Motor neuron (in vitro differentiated cells): ENCODE measurements at regions not wholly inside any gene's neighbourhood (a gene's known extent, or its start where the extent isn't known, plus 50 kb on each side); places are given as distances from the start of the nearest gene placed in this dataset.

Source experiments
- ATAC-seq, 8 experiments: fragments of 200-7000 bp; cut with Tn5 transposase; replicated peaks in 6 of 8; 2 replicates each; pipeline ENCODE4 v1.8.0; 2021; ENCODE audit warnings: mild to moderate bottlenecking in 8 of 8, moderate library complexity in 8 of 8
- H3K27ac ChIP-seq, 2 donors: fragments of 250-450 bp; sonication (Bioruptor Pico); 2 replicates each; pipeline ENCODE4 v1.9.0; 2021; ENCODE audit warnings: antibody characterized with exemption in 2 of 2, mild to moderate bottlenecking in 2 of 2, moderate library complexity in 1 of 2
- H3K4me1 ChIP-seq, 2 donors: fragments of 250-450 bp; sonication (Bioruptor Pico); replicated peaks in 1 of 2; 2 replicates each; pipeline ENCODE4 v1.6.1; 2021; ENCODE audit warnings: antibody characterized with exemption in 2 of 2, mild to moderate bottlenecking in 2 of 2, moderate library complexity in 1 of 2
- H3K4me3 ChIP-seq, 5 donors: fragments of 250-450 bp; sonication (Bioruptor Pico); 2 replicates each; pipeline ENCODE4 v1.9.0; 2021; ENCODE audit warnings: antibody characterized with exemption in 5 of 5, mild to moderate bottlenecking in 5 of 5, moderate library complexity in 4 of 5
- WGBS, 10 experiments: fragments of 450-650 bp; shearing (Covaris generic); methylation state at CpG; one replicate each; pipeline ENCODE4 v1.0.0; 2022; 5-methylcytosine and 5-hydroxymethylcytosine counted together
- in situ Hi-C, 9 experiments: fragments of 400-800 bp; cut with MboI; loops; one replicate each; pipeline ENCODE4 v1.15.0; 2021; ENCODE audit warnings: low sequenced_read_pairs in 9 of 9, low pct_unique_long_range_greater_than_20kb in 2 of 9; ENCODE audit not compliant: unreplicated experiment in 9 of 9

DNA sequence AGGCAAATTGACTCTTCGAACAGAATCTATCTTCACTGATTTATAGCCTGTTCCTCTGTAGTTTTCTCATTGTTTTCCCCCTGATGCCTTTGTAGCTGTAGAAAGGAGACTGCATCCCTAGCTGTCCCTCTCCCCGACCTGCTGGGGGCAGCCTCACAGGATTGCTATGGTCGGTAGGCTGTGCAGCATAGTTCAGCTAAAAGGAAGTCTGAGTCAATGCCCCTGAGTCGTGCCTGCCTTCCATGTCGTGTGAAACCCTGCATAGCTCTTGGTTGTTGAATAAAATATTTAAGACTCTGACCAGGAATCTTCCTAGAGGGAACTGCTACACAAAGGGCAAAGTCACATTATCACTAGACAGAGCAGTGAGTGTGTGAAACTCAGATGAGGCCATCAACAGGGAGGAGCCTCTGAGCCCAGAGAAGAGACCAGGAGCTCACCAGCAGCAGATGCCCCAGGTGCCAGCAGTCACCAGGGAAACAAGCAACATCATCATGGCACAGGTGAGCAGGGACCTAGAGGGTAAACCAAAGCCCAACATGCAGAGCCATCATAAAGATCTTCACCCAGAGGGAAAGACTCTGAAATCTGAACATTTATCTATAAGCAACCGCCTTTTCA lies 108.4 kb upstream of the NBEA start:
- peak in 3 of 8 experiments; percentile 38 to 99 (median 94) for ATAC-seq
- no peak overlapping the region for H3K4me3 ChIP-seq
- H3K27ac ChIP-seq, result no peak overlapping the region
- in situ Hi-C loops, result no loop called here
- H3K4me1 ChIP-seq, result no peaks in the 10 kb centered on the region
- 18 to 88% (median 30%) methylated on average over 1 to 6 of the region's 6 CpGs; no CpG with 5 or more reads in 1 of the 10 experiments for WGBS, 10 experiments

- 80 to 100% (median 100%) methylated on average over 1 to 3 of the region's 3 CpGs; no CpG with 5 or more reads in 1 of the 10 experiments for WGBS, 10 experiments
- ATAC-seq, result no peak
- in situ Hi-C loops, result no loop called here
- no peaks in the 10 kb centered on the region for H3K4me1 ChIP-seq
- no peak overlapping the region for H3K4me3 ChIP-seq
- no peak overlapping the region for H3K27ac ChIP-seq
These were observed 99.6 kb upstream of the NBEA start for GRCh38 chr13:34842466-34842865.

GRCh38 chr13:34847766-34848165 lies 94.3 kb upstream of the NBEA start:
- H3K27ac ChIP-seq, result no peak overlapping the region
- no peak overlapping the region for H3K4me3 ChIP-seq
- H3K4me1 ChIP-seq, result no peaks in the 10 kb centered on the region
- ATAC-seq, result peak in 1 of 8 experiments; percentile 58
- WGBS, 10 experiments, result 32 to 95% (median 72%) methylated on average over 1 to 3 of the region's 3 CpGs
- in situ Hi-C loops, result no loop called here

DNA sequence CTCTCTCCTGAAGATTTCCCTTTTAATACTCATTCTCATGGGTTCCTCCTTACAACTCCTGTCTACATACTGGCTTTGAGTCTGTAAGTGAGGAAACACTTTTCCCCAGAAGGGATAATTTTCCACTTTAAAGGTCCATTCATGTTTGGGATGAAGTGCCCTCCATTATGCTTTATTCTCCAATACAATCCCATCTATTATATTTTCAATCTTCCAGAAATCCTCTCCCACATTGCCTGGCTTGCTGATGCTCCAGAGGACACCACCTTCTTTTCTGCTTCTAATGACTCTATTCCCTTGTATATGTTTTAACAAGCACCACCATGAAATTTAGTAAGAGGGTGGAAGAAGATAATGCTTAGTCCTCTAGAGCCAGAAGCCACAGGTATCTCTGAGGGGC lies 92.7 kb upstream of the NBEA start:
- no peak overlapping the region for H3K27ac ChIP-seq
- H3K4me1 ChIP-seq, result no peaks in the 10 kb centered on the region
- no peak for ATAC-seq
- H3K4me3 ChIP-seq, result no peak overlapping the region
- in situ Hi-C loops, result no loop called here

DNA sequence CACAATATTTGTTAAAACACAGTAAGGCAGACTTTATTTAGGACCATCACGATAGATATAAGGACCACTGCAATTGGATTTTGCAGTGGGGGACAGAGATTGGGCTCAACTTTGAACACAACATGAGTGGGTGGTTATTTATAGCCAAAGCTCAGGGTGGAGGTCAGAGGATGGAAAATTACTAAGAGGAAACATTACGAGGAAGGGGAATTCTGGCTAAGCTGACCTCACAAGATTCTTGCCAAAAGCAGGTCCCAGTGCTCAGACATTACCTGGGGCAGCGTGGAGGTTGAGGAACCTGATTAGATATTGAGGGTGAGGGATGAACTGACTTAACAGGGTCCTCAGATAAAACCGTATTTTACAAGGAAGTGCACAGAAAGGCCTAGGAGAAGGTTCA lies 88.9 kb upstream of the NBEA start:
- WGBS, 10 experiments, result 59 to 100% (median 82%) methylated on average over 1 to 4 of the region's 4 CpGs
- Histone ChIP-seq H3K27ac (no peak overlapping the region), H3K4me1 (peaks cover 0 to under 1% of the 10 kb centered on the region in 2 donors), H3K4me3 (no peak overlapping the region)
- in situ Hi-C loops, result no loop called here
- no peak for ATAC-seq

DNA sequence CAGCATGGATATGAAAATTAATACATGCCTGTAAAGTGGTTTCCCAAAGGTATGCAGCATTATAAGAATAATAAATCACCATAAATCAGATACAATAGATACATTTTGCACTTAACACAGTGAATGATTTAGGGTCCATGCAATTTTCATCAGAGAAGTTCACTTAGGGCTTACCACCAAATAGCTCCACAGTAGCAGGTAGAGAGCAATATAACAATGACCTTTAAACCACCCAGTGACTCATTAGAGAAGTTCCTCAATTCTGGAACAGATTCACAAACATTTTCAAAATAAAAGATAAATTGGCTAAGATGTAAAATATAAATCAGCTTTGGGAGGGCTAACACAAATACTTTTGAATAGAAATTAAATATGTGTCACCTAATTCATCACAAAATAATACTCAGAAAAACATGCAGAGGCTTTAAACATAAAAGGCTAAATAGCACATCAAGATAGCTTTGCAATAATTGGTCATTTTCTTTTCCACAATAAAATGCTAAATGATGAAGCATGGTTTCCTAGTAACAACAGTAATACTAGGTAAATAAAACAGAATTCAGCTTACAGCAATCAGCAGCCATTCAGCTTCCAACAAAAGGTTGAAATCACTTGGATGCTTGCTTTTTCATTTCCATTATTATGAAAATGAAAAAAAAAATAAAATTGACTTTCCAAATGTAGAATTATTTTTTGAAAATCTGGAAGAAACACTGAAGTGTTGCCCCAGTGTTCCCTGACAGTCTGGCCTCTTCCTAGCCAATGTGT lies 84.3 kb upstream of the NBEA start:
- peak in 4 of 8 experiments; percentile 14 to 72 (median 43) for ATAC-seq

DNA sequence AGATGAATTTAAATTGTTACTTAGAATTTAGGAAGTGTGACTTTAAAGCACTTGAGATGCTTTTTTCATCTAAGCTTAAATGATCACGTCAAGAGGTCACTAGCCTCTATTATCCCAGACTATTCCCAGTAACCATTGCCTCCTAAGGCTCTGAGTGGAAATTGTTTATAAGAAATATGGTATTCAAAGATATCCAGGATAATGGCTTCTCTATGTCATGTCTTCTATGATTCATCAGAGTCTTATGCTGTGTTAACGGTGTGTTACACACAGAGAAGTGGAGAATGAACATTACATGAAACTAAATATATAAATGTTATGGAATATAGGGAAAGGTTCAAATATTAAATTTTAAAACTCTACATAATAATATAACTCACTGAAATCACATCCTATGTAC lies 79.8 kb upstream of the NBEA start:
- in situ Hi-C loops, result no loop called here
- no peak overlapping the region for H3K4me3 ChIP-seq
- ATAC-seq, result peak in 3 of 8 experiments; percentile 39 to 58 (median 58)
- H3K27ac ChIP-seq, result no peak overlapping the region
- peaks cover 11 to 12% of the 10 kb centered on the region in 2 donors for H3K4me1 ChIP-seq
- WGBS, 10 experiments, result 0 to 100% (median 82%) methylated on average over 1 to 2 of the region's 2 CpGs; no CpG with 5 or more reads in 2 of the 10 experiments

More for the DNA sequence above, 84.3 kb upstream of the NBEA start:
- no peak overlapping the region for H3K27ac ChIP-seq
- no peak overlapping the region for H3K4me3 ChIP-seq
- peaks cover 0 to 2% of the 10 kb centered on the region in 2 donors for H3K4me1 ChIP-seq
- in situ Hi-C loops, result no loop called here

- 58 to 100% (median 80%) methylated on average over 1 to 2 of the region's 3 CpGs; no CpG with 5 or more reads in 5 of the 10 experiments for WGBS, 10 experiments
- Histone ChIP-seq H3K4me3 (no peak overlapping the region), H3K4me1 (peaks cover 15% of the 10 kb centered on the region in 2 donors), H3K27ac (no peak overlapping the region)
- in situ Hi-C loops, result no loop called here
- no peak for ATAC-seq
These were observed 79.4 kb upstream of the NBEA start for GRCh38 chr13:34862716-34863115.

- Histone ChIP-seq H3K27ac (no peak overlapping the region), H3K4me3 (no peak overlapping the region), H3K4me1 (peaks cover 20 to 24% of the 10 kb centered on the region in 2 donors)
- in situ Hi-C loops, result no loop called here
- 30 to 91% (median 60%) methylated on average over 1 to 4 of the region's 4 CpGs; no CpG with 5 or more reads in 3 of the 10 experiments for WGBS, 10 experiments
- peak in 7 of 8 experiments; percentile 31 to 99 (median 76) for ATAC-seq
These were observed 78.5 kb upstream of the NBEA start for GRCh38 chr13:34863360-34864135.

GRCh38 chr13:34864671-34865070 lies 77.4 kb upstream of the NBEA start:
- WGBS, 10 experiments, result 83 to 100% methylated on average over 1 of the region's 1 CpG; no CpG with 5 or more reads in 8 of the 10 experiments

GRCh38 chr13:34867590-34867989 lies 74.5 kb upstream of the NBEA start:
- Histone ChIP-seq H3K4me3 (no peak overlapping the region), H3K4me1 (peaks cover 20 to 31% of the 10 kb centered on the region in 2 donors), H3K27ac (no peak overlapping the region)
- in situ Hi-C loops, result no loop called here
- 60 to 100% (median 84%) methylated on average over 1 to 4 of the region's 4 CpGs for WGBS, 10 experiments
- ATAC-seq, result peak in 3 of 8 experiments; percentile 14 to 60 (median 30)

More at GRCh38 chr13:34864671-34865070, 77.4 kb upstream of the NBEA start:
- Histone ChIP-seq H3K4me3 (no peak overlapping the region), H3K4me1 (peaks cover 20 to 31% of the 10 kb centered on the region in 2 donors), H3K27ac (no peak overlapping the region)
- in situ Hi-C loops, result no loop called here
- peak in 4 of 8 experiments; percentile 26 to 58 (median 34) for ATAC-seq

DNA sequence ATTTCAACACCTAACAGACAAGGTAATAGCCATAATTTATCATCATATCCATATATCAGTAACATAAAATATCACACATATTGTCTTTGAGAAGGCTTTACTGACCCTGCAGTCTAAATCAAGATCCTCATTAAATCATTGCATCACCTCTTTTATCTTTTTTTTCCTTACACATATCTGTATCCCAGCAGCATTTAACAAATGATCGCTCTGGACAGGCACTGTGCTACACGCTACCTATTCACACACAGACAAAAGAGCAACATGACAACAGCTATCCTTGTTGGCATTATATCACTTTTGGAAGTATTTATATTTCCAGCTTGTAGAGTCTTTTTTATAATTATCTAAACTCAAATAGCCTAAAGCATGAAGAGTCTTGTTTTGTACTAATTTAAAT lies 73.3 kb upstream of the NBEA start:
- Histone ChIP-seq H3K4me1 (peaks cover 20 to 31% of the 10 kb centered on the region in 2 donors), H3K27ac (no peak overlapping the region), H3K4me3 (no peak overlapping the region)
- 40 to 100% (median 93%) methylated on average over 1 to 2 of the region's 2 CpGs; no CpG with 5 or more reads in 1 of the 10 experiments for WGBS, 10 experiments
- in situ Hi-C loops, result no loop called here
- ATAC-seq, result peak in 5 of 8 experiments; percentile 62 to 89 (median 66)

DNA sequence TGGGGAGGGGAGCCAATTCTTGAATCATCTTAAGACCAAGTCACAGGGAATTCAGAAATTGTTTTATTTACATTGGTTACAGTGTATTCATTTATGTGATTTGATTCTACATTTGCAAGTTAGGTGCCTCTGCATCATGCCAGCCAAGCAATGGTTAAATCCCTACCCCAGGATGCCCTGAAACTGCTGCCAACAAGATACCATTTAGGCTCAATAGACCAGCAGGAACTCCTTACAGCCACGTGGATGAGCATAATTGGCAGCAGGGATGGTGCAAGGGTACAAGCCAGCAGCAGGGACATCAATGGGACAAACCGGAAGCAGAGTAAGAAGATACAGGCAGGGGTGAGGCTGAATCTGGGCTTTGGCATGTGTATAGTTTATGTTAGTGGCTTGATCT lies 72.4 kb upstream of the NBEA start:
- WGBS, 10 experiments, result 0 to 50% (median 29%) methylated on average over 1 to 2 of the region's 2 CpGs; no CpG with 5 or more reads in 7 of the 10 experiments
- H3K4me3 ChIP-seq, result no peak overlapping the region
- H3K4me1 ChIP-seq, result peaks cover 16 to 31% of the 10 kb centered on the region in 2 donors
- H3K27ac ChIP-seq, result no peak overlapping the region
- ATAC-seq, result no peak
- in situ Hi-C loops, result no loop called here
